ENCODE measurements at regions not wholly inside any gene's neighbourhood (a gene's known extent, or its start where the extent isn't known, plus 50 kb on each side); places are given as distances from the start of the nearest gene placed in this dataset.

GRCh38 chr9:95389373-95389772 is 71.9 kb upstream of the FANCC start:
- TF ChIP-seq CTCF (IDR thresholded peaks at IDR 0.05): no peak
- no peak for TF ChIP-seq POLR2A (IDR thresholded peaks at IDR 0.05)
